CD14-positive monocyte (primary cell): ENCODE measurements at regions not wholly inside any gene's neighbourhood (a gene's known extent, or its start where the extent isn't known, plus 50 kb on each side); places are given as distances from the start of the nearest gene placed in this dataset.

ENCODE experiments used
- DNase-seq, 3 donors: peaks; one replicate each; pipeline ENCODE4 v3.0.0-alpha.2; 2011 to 2022
- H2AFZ ChIP-seq: 2 replicates; pipeline ENCODE4 v1.6.0; 2012; ENCODE audit warnings: mild to moderate bottlenecking, low read depth, low read length, inconsistent platforms; ENCODE audit not compliant: insufficient read depth, poor library complexity, severe bottlenecking
- H3K27ac ChIP-seq, 2 donors: 1 replicate in 1 of 2; 2 replicates in 1 of 2; pipeline ENCODE4 v1.5.1; 2012 to 2013; ENCODE audit warnings: low read length in 2 of 2, control low read depth in 1 of 2, inconsistent platforms in 1 of 2, low read depth in 1 of 2, mild to moderate bottlenecking in 1 of 2
- H3K27me3 ChIP-seq, 2 donors: one replicate each; pipeline versions ENCODE4 v1.6.0 to v1.6.1; 2011 to 2013; ENCODE audit warnings: low read length in 2 of 2; ENCODE audit not compliant: control insufficient read depth in 2 of 2, insufficient read depth in 2 of 2
- H3K36me3 ChIP-seq, 2 donors: replicated peaks in 1 of 2; 1 replicate in 1 of 2; 2 replicates in 1 of 2; pipeline versions ENCODE4 v1.5.1 to v1.6.1; 2012 to 2013; ENCODE audit warnings: low read length in 2 of 2, control low read depth in 1 of 2, inconsistent platforms in 1 of 2, mild to moderate bottlenecking in 1 of 2; ENCODE audit not compliant: insufficient read depth in 2 of 2, control insufficient read depth in 1 of 2
- H3K4me1 ChIP-seq, 2 donors: 1 replicate in 1 of 2; 2 replicates in 1 of 2; pipeline versions ENCODE4 v1.5.1 to v1.6.1; 2012 to 2013; ENCODE audit warnings: low read length in 2 of 2, control low read depth in 1 of 2, inconsistent platforms in 1 of 2, mild to moderate bottlenecking in 1 of 2, moderate library complexity in 1 of 2; ENCODE audit not compliant: insufficient read depth in 2 of 2, control insufficient read depth in 1 of 2
- H3K4me2 ChIP-seq: replicated peaks from 2 replicates; pipeline ENCODE3; 2012; ENCODE audit warnings: low read length, moderate library complexity, mild to moderate bottlenecking; ENCODE audit not compliant: poor library complexity, severe bottlenecking; ENCODE audit errors: extremely low read depth
- H3K4me3 ChIP-seq, 3 experiments: fragments of 200-600 bp in 1 of 3; sonication (generic) in 1 of 3; replicated peaks in 1 of 3; 1 replicate in 2 of 3; 2 replicates in 1 of 3; pipeline ENCODE4 v1.5.1; 2011 to 2013; ENCODE audit warnings: low read length in 3 of 3, mild to moderate bottlenecking in 3 of 3, control low read depth in 2 of 3, low read depth in 2 of 3, inconsistent platforms in 1 of 3, moderate library complexity in 1 of 3
- H3K79me2 ChIP-seq: 2 replicates; pipeline ENCODE4 v1.6.0; 2012; ENCODE audit warnings: mild to moderate bottlenecking, control low read depth, inconsistent platforms, low read length, moderate library complexity; ENCODE audit not compliant: insufficient read depth
- H3K9ac ChIP-seq: 2 replicates; pipeline ENCODE4 v1.6.0; 2017; ENCODE audit warnings: low read length, mild to moderate bottlenecking; ENCODE audit not compliant: insufficient read depth, poor library complexity, severe bottlenecking
- H3K9me3 ChIP-seq, 2 donors: replicated peaks in 1 of 2; 1 replicate in 1 of 2; 2 replicates in 1 of 2; pipeline versions ENCODE4 v1.5.1 to v1.6.1; 2012 to 2013; ENCODE audit warnings: low read length in 2 of 2, control low read depth in 1 of 2; ENCODE audit not compliant: control insufficient read depth in 1 of 2, insufficient read depth in 1 of 2
- H4K20me1 ChIP-seq: 2 replicates; pipeline ENCODE4 v1.6.0; 2012; ENCODE audit warnings: mild to moderate bottlenecking, low read length, control low read depth, moderate library complexity; ENCODE audit not compliant: insufficient read depth
- H3K27ac Mint-ChIP-seq, 7 donors: one replicate each; pipeline ENCODE4 v1.8.0; 2020; ENCODE audit warnings: mild to moderate bottlenecking in 7 of 7, mixed read lengths in 7 of 7, moderate library complexity in 6 of 7, inconsistent platforms in 2 of 7
- H3K27me3 Mint-ChIP-seq, 3 donors: one replicate each; pipeline ENCODE4 v1.8.0; 2021 to 2022; ENCODE audit warnings: low read depth in 3 of 3, mild to moderate bottlenecking in 3 of 3, mixed read lengths in 3 of 3, moderate library complexity in 3 of 3, inconsistent platforms in 1 of 3
- H3K36me3 Mint-ChIP-seq, 2 donors: one replicate each; pipeline ENCODE4 v1.8.0; 2020; ENCODE audit warnings: mixed read lengths in 2 of 2, inconsistent platforms in 1 of 2, mild to moderate bottlenecking in 1 of 2
- H3K4me1 Mint-ChIP-seq: one replicate; pipeline ENCODE4 v1.8.0; 2020; ENCODE audit warnings: mild to moderate bottlenecking, mixed read lengths
- H3K4me3 Mint-ChIP-seq, 2 donors: one replicate each; pipeline ENCODE4 v1.8.0; 2020; ENCODE audit warnings: mild to moderate bottlenecking in 2 of 2, mixed read lengths in 2 of 2, moderate library complexity in 1 of 2
- H3K9me3 Mint-ChIP-seq, 7 donors: one replicate each; pipeline ENCODE4 v1.8.0; 2020 to 2022; ENCODE audit warnings: mixed read lengths in 7 of 7, mild to moderate bottlenecking in 6 of 7, moderate library complexity in 6 of 7, inconsistent platforms in 2 of 7
- CTCF ChIP-seq: fragments of 200-600 bp; IDR thresholded peaks from one replicate; pipeline ENCODE4 v1.8.0; 2022; ENCODE audit warnings: antibody characterized with exemption, mild to moderate bottlenecking
- WGBS: methylation state at CpG from one replicate; pipeline ENCODE4 v1.1.5; 2013; ENCODE audit warnings: missing lambda C conversion rate; ENCODE audit not compliant: insufficient coverage; 5-methylcytosine and 5-hydroxymethylcytosine counted together
- intact Hi-C, 2 donors: fragments of 100-400 bp; cut with micrococcal nuclease; formaldehyde crosslinking; loops; one replicate each; pipeline versions ENCODE4 v1.15.0 to v1.15.1; 2023

GRCh38 chr10:20672741-20673140, 224.4 kb downstream of the NEBL start:
- Histone ChIP-seq H2AFZ (no peak overlapping the region), H3K27me3 (no peaks in the 10 kb centered on the region), H3K4me2 (no peak overlapping the region), H3K4me3 (no peak overlapping the region), H4K20me1 (no peaks in the 10 kb centered on the region), H3K36me3 (no peaks in the 10 kb centered on the region), H3K4me1 (no peaks in the 10 kb centered on the region), H3K9me3 (peaks cover 0 to 2% of the 10 kb centered on the region in 2 donors), H3K27ac (no peak overlapping the region), H3K79me2 (no peaks in the 10 kb centered on the region), H3K9ac (no peak overlapping the region)
- no peak for DNase-seq
- no peaks in the 10 kb centered on the region for H3K27me3 Mint-ChIP-seq
- peaks cover 3 to 12% (median 6%) of the 10 kb centered on the region in 7 donors for H3K9me3 Mint-ChIP-seq
- no peaks in the 10 kb centered on the region for H3K36me3 Mint-ChIP-seq
- H3K4me3 Mint-ChIP-seq, result no peak overlapping the region
- no peaks in the 10 kb centered on the region for H3K4me1 Mint-ChIP-seq
- intact Hi-C loops, result no loop called here
- peak overlapping the region in 1 of 7 donors; percentile 57 for H3K27ac Mint-ChIP-seq
- WGBS, result 72% methylated on average over 3 of the region's 5 CpGs
- TF ChIP-seq CTCF, result no peak

- H3K9me3 ChIP-seq, result peaks cover 5 to 8% of the 10 kb centered on the region in 2 donors
- Mint-ChIP-seq H3K27me3 (peaks cover 0 to 1% (median 0%) of the 10 kb centered on the region in 3 donors), H3K9me3 (peaks cover 2 to 12% (median 9%) of the 10 kb centered on the region in 7 donors), H3K36me3 (no peaks in the 10 kb centered on the region), H3K4me3 (no peak overlapping the region), H3K4me1 (no peaks in the 10 kb centered on the region), H3K27ac (no peak overlapping the region)
- no peak overlapping the region for H3K4me2 ChIP-seq
- H3K27me3 ChIP-seq, result no peaks in the 10 kb centered on the region
- H4K20me1 ChIP-seq, result no peaks in the 10 kb centered on the region
- intact Hi-C loops, result no loop called here
- no peak for TF ChIP-seq CTCF
- H3K79me2 ChIP-seq, result no peaks in the 10 kb centered on the region
- no peak overlapping the region for H3K4me3 ChIP-seq
- H3K36me3 ChIP-seq, result no peaks in the 10 kb centered on the region
- DNase-seq, result no peak
- no peaks in the 10 kb centered on the region for H3K4me1 ChIP-seq
- H2AFZ ChIP-seq, result no peak overlapping the region
- 100% methylated on average over 1 of the region's 1 CpG for WGBS
- no peak overlapping the region for H3K9ac ChIP-seq
- no peak overlapping the region for H3K27ac ChIP-seq
Measured at GRCh38 chr10:20670579-20670978, 226.5 kb downstream of the NEBL start.
